HEK293 (cell line): ENCODE measurements at regions not wholly inside any gene's neighbourhood (a gene's known extent, or its start where the extent isn't known, plus 50 kb on each side); places are given as distances from the start of the nearest gene placed in this dataset.

Source experiments
- GFI1B ChIP-seq: fragments of 450-650 bp; formaldehyde crosslinking; IDR thresholded peaks from 2 replicates; pipeline ENCODE4 v1.5.1; 2016; ENCODE audit warnings: missing biosample characterization, missing genetic modification characterization
- GLI4 ChIP-seq: fragments of 450-650 bp; formaldehyde crosslinking; IDR thresholded peaks from 2 replicates; pipeline ENCODE4 v1.5.1; 2016; ENCODE audit warnings: missing biosample characterization, missing genetic modification characterization
- KLF1 ChIP-seq: fragments of 450-650 bp; formaldehyde crosslinking; IDR thresholded peaks from 2 replicates; pipeline ENCODE4 v1.5.1; 2016; ENCODE audit warnings: missing biosample characterization, missing genetic modification characterization
- KLF16 ChIP-seq: fragments of 450-650 bp; formaldehyde crosslinking; IDR thresholded peaks from 2 replicates; pipeline ENCODE4 v1.5.1; 2017; ENCODE audit warnings: missing biosample characterization, missing genetic modification characterization
- OSR2 ChIP-seq: fragments of 450-650 bp; formaldehyde crosslinking; IDR thresholded peaks from 2 replicates; pipeline ENCODE4 v1.5.1; 2016; ENCODE audit warnings: missing biosample characterization, missing genetic modification characterization
- SP3 ChIP-seq: fragments of 450-650 bp; formaldehyde crosslinking; IDR thresholded peaks from 2 replicates; pipeline ENCODE4 v1.5.1; 2016; ENCODE audit warnings: missing biosample characterization, missing genetic modification characterization
- SP7 ChIP-seq: fragments of 450-650 bp; formaldehyde crosslinking; IDR thresholded peaks from 2 replicates; pipeline ENCODE4 v1.5.1; 2016; ENCODE audit warnings: missing biosample characterization, missing genetic modification characterization
- TCF7L2 ChIP-seq: IDR thresholded peaks from 2 replicates; pipeline ENCODE4 v1.6.1; 2011; ENCODE audit warnings: low read depth, mild to moderate bottlenecking, inconsistent platforms, low read length, moderate library complexity, borderline replicate concordance
- ZBTB21 ChIP-seq: fragments of 450-650 bp; formaldehyde crosslinking; IDR thresholded peaks from 2 replicates; pipeline ENCODE4 v1.5.1; 2017; ENCODE audit warnings: missing biosample characterization, missing genetic modification characterization
- ZFHX2 ChIP-seq: fragments of 450-650 bp; formaldehyde crosslinking; conservative IDR thresholded peaks from 2 replicates; pipeline ENCODE4 v1.5.1; 2016; ENCODE audit warnings: missing biosample characterization, missing genetic modification characterization
- ZFP41 ChIP-seq: fragments of 450-650 bp; formaldehyde crosslinking; IDR thresholded peaks from 2 replicates; pipeline ENCODE4 v1.5.1; 2016; ENCODE audit warnings: missing biosample characterization, missing genetic modification characterization, borderline replicate concordance
- ZNF169 ChIP-seq: fragments of 450-650 bp; formaldehyde crosslinking; IDR thresholded peaks from 2 replicates; pipeline ENCODE4 v1.5.1; 2016; ENCODE audit warnings: missing biosample characterization, missing genetic modification characterization
- ZNF2 ChIP-seq: fragments of 450-650 bp; formaldehyde crosslinking; IDR thresholded peaks from 2 replicates; pipeline ENCODE4 v1.5.1; 2016; ENCODE audit warnings: missing biosample characterization, missing genetic modification characterization
- ZNF274 ChIP-seq, 2 experiments: fragments of 200-500 bp in 1 of 2; fragments of 450-650 bp in 1 of 2; sonication (Bioruptor generic) in 1 of 2; formaldehyde crosslinking in 1 of 2; IDR thresholded peaks; 2 replicates each; pipeline versions ENCODE4 v1.5.1 to v1.6.1; 2014 to 2016; ENCODE audit warnings: borderline replicate concordance in 1 of 2, inconsistent platforms in 1 of 2, low read length in 1 of 2, missing biosample characterization in 1 of 2, missing genetic modification characterization in 1 of 2
- ZNF354C ChIP-seq: fragments of 450-650 bp; formaldehyde crosslinking; IDR thresholded peaks from 2 replicates; pipeline ENCODE4 v1.5.1; 2016; ENCODE audit warnings: missing biosample characterization, missing genetic modification characterization, low read depth, borderline replicate concordance
- ZNF366 ChIP-seq: fragments of 450-650 bp; formaldehyde crosslinking; conservative IDR thresholded peaks from 2 replicates; pipeline ENCODE4 v1.5.1; 2016; ENCODE audit warnings: missing biosample characterization, missing genetic modification characterization
- ZNF404 ChIP-seq: fragments of 450-650 bp; formaldehyde crosslinking; IDR thresholded peaks from 2 replicates; pipeline ENCODE4 v1.5.1; 2017; ENCODE audit warnings: missing biosample characterization, missing genetic modification characterization
- ZNF596 ChIP-seq: fragments of 450-650 bp; IDR thresholded peaks from 2 replicates; pipeline ENCODE4 v1.5.0; 2018; ENCODE audit warnings: missing biosample characterization, mild to moderate bottlenecking, missing genetic modification characterization, moderate library complexity
- ZNF624 ChIP-seq: fragments of 450-650 bp; formaldehyde crosslinking; IDR thresholded peaks from 2 replicates; pipeline ENCODE4 v1.5.1; 2017; ENCODE audit warnings: missing biosample characterization, missing genetic modification characterization
- ZNF629 ChIP-seq: fragments of 450-650 bp; formaldehyde crosslinking; IDR thresholded peaks from 2 replicates; pipeline ENCODE4 v1.5.1; 2017; ENCODE audit warnings: missing biosample characterization, missing genetic modification characterization
- ZNF670 ChIP-seq: fragments of 450-650 bp; formaldehyde crosslinking; IDR thresholded peaks from 2 replicates; pipeline ENCODE4 v1.5.1; 2016; ENCODE audit warnings: missing biosample characterization, missing genetic modification characterization, low read depth
- ZNF777 ChIP-seq: fragments of 450-650 bp; formaldehyde crosslinking; IDR thresholded peaks from 2 replicates; pipeline ENCODE4 v1.5.1; 2017; ENCODE audit warnings: missing biosample characterization, missing genetic modification characterization, borderline replicate concordance
- ZNF792 ChIP-seq: fragments of 450-650 bp; formaldehyde crosslinking; IDR thresholded peaks from 2 replicates; pipeline ENCODE4 v1.5.1; 2016; ENCODE audit warnings: missing biosample characterization, missing genetic modification characterization
- ZNF843 ChIP-seq: fragments of 450-650 bp; formaldehyde crosslinking; IDR thresholded peaks from 2 replicates; pipeline ENCODE4 v1.5.1; 2016; ENCODE audit warnings: missing biosample characterization, missing genetic modification characterization
- TF ChIP-seq, protein P1 (sequence below): fragments of 450-650 bp; formaldehyde crosslinking; IDR thresholded peaks from 2 replicates; pipeline ENCODE4 v1.5.1; 2016; ENCODE audit warnings: missing biosample characterization, missing genetic modification characterization
- TF ChIP-seq, protein P2 (sequence below): fragments of 450-650 bp; formaldehyde crosslinking; conservative IDR thresholded peaks from 2 replicates; pipeline ENCODE4 v1.5.1; 2016; ENCODE audit warnings: low read depth, missing biosample characterization, missing genetic modification characterization
- TF ChIP-seq, protein P3 (sequence below): fragments of 450-650 bp; IDR thresholded peaks from 2 replicates; pipeline ENCODE4 v1.5.1; 2018; ENCODE audit warnings: missing biosample characterization, mild to moderate bottlenecking, missing genetic modification characterization
- TF ChIP-seq, protein P4 (sequence below): fragments of 450-650 bp; formaldehyde crosslinking; IDR thresholded peaks from 2 replicates; pipeline ENCODE4 v1.5.1; 2017; ENCODE audit warnings: missing biosample characterization, missing genetic modification characterization
- TF ChIP-seq, protein P5 (sequence below): fragments of 450-650 bp; formaldehyde crosslinking; optimal IDR thresholded peaks from 2 replicates; pipeline ENCODE3; 2016; ENCODE audit warnings: missing biosample characterization, mild to moderate bottlenecking, missing genetic modification characterization

DNA sequence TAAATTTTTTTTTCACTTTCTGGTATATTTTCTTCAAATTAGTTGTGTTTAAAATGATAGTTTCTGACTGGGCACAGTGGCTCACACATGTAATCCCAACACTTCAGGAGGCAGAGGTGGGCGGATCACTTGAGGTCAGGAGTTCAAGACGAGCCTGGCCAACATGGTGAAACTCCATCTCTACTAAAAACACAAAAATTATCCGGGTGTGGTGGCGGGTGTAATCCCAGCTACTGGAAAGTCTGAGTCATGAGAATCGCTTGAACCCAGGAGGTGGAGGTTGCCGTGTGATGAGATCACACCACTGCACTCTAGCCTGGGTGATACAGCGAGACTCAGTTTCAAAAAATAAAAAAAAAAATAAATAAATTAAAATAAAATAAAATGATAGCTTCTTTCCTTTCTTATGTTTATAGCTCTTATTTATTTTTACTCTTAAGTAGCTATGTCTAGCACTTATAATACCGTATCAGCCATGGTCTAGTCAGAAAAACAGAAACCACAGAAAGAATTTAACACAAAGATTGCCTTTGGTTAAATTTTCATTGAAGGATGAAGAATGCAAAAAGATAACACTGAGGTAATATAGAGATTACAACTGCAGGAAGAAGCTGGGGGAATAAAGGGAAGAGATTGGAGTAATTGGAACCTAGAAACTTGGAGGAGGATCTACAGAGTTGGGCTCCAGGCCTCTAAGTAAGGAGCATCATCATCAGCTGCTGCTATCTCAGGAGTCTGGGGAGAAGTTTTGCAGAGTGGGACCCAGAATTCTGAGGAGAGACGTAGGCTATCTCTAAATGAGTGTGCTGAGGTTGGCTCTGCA lies 54.7 kb upstream of the MBOAT2 start (continued):
- TF ChIP-seq ZNF354C (no peak), ZNF777 (no peak), OSR2 (tag by site-specific recombination) (peak; percentile 84), KLF1 (tag by site-specific recombination) (peak; percentile 91), ZNF366 (tag by site-specific recombination) (peak; percentile 37; the same call in 1 of the 2 replicates), ZNF169 (tag by site-specific recombination) (no peak), GLI4 (tag by site-specific recombination) (no peak), SP7 (tag by site-specific recombination) (peak; percentile 62), ZNF843 (tag by site-specific recombination) (0 out of 2 replicates have a peak, but pooled peaks have one; percentile 21), ZNF274 (IDR thresholded peaks at IDR 0.05; ENCODE audit: low read length) (no peak), ZNF274 (tag by site-specific recombination; IDR thresholded peaks at IDR 0.05; ENCODE audit: borderline replicate concordance) (no peak), TCF7L2 (no peak), ZNF670 (tag by site-specific recombination) (no peak), ZNF624 (tag by site-specific recombination) (no peak), ZNF2 (tag by site-specific recombination) (no peak), SP3 (tag by site-specific recombination) (no peak), GFI1B (no peak), ZNF404 (tag by site-specific recombination) (no peak), ZNF629 (tag by site-specific recombination) (peak; percentile 25; the same call in 1 of the 2 replicates), KLF16 (no peak), ZNF596 (tag by site-specific recombination) (no peak), ZNF792 (tag by site-specific recombination) (no peak), ZFP41 (tag by site-specific recombination) (no peak), ZFHX2 (tag by site-specific recombination) (peak; percentile 61), ZBTB21 (tag by site-specific recombination) (no peak)
- TF ChIP-seq, protein P1, sequence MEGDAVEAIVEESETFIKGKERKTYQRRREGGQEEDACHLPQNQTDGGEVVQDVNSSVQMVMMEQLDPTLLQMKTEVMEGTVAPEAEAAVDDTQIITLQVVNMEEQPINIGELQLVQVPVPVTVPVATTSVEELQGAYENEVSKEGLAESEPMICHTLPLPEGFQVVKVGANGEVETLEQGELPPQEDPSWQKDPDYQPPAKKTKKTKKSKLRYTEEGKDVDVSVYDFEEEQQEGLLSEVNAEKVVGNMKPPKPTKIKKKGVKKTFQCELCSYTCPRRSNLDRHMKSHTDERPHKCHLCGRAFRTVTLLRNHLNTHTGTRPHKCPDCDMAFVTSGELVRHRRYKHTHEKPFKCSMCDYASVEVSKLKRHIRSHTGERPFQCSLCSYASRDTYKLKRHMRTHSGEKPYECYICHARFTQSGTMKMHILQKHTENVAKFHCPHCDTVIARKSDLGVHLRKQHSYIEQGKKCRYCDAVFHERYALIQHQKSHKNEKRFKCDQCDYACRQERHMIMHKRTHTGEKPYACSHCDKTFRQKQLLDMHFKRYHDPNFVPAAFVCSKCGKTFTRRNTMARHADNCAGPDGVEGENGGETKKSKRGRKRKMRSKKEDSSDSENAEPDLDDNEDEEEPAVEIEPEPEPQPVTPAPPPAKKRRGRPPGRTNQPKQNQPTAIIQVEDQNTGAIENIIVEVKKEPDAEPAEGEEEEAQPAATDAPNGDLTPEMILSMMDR (tag by site-specific recombination), result no peak
- TF ChIP-seq, protein P2, sequence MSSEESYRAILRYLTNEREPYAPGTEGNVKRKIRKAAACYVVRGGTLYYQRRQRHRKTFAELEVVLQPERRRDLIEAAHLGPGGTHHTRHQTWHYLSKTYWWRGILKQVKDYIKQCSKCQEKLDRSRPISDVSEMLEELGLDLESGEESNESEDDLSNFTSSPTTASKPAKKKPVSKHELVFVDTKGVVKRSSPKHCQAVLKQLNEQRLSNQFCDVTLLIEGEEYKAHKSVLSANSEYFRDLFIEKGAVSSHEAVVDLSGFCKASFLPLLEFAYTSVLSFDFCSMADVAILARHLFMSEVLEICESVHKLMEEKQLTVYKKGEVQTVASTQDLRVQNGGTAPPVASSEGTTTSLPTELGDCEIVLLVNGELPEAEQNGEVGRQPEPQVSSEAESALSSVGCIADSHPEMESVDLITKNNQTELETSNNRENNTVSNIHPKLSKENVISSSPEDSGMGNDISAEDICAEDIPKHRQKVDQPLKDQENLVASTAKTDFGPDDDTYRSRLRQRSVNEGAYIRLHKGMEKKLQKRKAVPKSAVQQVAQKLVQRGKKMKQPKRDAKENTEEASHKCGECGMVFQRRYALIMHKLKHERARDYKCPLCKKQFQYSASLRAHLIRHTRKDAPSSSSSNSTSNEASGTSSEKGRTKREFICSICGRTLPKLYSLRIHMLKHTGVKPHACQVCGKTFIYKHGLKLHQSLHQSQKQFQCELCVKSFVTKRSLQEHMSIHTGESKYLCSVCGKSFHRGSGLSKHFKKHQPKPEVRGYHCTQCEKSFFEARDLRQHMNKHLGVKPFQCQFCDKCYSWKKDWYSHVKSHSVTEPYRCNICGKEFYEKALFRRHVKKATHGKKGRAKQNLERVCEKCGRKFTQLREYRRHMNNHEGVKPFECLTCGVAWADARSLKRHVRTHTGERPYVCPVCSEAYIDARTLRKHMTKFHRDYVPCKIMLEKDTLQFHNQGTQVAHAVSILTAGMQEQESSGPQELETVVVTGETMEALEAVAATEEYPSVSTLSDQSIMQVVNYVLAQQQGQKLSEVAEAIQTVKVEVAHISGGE (tag by site-specific recombination), result no peak
- TF ChIP-seq, protein P3, sequence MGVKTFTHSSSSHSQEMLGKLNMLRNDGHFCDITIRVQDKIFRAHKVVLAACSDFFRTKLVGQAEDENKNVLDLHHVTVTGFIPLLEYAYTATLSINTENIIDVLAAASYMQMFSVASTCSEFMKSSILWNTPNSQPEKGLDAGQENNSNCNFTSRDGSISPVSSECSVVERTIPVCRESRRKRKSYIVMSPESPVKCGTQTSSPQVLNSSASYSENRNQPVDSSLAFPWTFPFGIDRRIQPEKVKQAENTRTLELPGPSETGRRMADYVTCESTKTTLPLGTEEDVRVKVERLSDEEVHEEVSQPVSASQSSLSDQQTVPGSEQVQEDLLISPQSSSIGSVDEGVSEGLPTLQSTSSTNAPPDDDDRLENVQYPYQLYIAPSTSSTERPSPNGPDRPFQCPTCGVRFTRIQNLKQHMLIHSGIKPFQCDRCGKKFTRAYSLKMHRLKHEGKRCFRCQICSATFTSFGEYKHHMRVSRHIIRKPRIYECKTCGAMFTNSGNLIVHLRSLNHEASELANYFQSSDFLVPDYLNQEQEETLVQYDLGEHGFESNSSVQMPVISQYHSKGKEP, result no peak
- TF ChIP-seq, protein P4, sequence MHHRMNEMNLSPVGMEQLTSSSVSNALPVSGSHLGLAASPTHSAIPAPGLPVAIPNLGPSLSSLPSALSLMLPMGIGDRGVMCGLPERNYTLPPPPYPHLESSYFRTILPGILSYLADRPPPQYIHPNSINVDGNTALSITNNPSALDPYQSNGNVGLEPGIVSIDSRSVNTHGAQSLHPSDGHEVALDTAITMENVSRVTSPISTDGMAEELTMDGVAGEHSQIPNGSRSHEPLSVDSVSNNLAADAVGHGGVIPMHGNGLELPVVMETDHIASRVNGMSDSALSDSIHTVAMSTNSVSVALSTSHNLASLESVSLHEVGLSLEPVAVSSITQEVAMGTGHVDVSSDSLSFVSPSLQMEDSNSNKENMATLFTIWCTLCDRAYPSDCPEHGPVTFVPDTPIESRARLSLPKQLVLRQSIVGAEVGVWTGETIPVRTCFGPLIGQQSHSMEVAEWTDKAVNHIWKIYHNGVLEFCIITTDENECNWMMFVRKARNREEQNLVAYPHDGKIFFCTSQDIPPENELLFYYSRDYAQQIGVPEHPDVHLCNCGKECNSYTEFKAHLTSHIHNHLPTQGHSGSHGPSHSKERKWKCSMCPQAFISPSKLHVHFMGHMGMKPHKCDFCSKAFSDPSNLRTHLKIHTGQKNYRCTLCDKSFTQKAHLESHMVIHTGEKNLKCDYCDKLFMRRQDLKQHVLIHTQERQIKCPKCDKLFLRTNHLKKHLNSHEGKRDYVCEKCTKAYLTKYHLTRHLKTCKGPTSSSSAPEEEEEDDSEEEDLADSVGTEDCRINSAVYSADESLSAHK (tag by site-specific recombination), result no peak
- TF ChIP-seq, protein P5, sequence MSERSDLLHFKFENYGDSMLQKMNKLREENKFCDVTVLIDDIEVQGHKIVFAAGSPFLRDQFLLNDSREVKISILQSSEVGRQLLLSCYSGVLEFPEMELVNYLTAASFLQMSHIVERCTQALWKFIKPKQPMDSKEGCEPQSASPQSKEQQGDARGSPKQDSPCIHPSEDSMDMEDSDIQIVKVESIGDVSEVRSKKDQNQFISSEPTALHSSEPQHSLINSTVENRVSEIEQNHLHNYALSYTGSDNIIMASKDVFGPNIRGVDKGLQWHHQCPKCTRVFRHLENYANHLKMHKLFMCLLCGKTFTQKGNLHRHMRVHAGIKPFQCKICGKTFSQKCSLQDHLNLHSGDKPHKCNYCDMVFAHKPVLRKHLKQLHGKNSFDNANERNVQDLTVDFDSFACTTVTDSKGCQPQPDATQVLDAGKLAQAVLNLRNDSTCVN (tag by site-specific recombination), result no peak
